ENCODE measurements at regions not wholly inside any gene's neighbourhood (a gene's known extent, or its start where the extent isn't known, plus 50 kb on each side); places are given as distances from the start of the nearest gene placed in this dataset.

DNA sequence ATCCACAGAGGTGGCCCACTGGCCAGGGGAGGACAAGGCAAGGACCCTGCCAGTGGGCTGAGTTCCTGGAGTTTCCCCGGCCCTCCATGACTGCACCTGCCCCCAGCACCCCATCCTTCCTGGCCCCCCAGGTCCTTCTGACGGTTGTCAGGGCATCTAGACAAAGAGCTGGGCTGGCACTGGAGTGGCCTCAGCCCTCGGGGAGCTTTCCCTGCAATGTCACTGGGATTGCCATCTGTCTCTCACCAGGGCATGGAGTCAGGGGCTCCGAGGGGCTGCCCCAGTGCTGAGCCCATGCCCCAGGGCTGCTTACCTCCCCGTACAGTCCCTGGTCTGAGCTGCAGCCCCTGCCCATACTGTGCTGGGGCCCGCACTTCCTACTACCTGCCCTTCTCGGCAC is 446.5 kb upstream of the MKI67 start:
- H3K4me3 ChIP-seq (ENCODE audit: low read depth, low read length) = no peak overlapping the region
- ChIA-PET CTCF (no interaction called here), POLR2A (no interaction called here)
- DNase-seq (ENCODE audit: low read depth, low spot score) = no peak
- TF ChIP-seq, protein P1, sequence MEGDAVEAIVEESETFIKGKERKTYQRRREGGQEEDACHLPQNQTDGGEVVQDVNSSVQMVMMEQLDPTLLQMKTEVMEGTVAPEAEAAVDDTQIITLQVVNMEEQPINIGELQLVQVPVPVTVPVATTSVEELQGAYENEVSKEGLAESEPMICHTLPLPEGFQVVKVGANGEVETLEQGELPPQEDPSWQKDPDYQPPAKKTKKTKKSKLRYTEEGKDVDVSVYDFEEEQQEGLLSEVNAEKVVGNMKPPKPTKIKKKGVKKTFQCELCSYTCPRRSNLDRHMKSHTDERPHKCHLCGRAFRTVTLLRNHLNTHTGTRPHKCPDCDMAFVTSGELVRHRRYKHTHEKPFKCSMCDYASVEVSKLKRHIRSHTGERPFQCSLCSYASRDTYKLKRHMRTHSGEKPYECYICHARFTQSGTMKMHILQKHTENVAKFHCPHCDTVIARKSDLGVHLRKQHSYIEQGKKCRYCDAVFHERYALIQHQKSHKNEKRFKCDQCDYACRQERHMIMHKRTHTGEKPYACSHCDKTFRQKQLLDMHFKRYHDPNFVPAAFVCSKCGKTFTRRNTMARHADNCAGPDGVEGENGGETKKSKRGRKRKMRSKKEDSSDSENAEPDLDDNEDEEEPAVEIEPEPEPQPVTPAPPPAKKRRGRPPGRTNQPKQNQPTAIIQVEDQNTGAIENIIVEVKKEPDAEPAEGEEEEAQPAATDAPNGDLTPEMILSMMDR (IDR thresholded peaks at IDR 0.05; ENCODE audit: insufficient read depth, low read length, missing control alignments) = no peak

GRCh38 chr10:128573281-128573845 is 447.1 kb upstream of the MKI67 start:
- TF ChIP-seq, protein P1 (IDR thresholded peaks at IDR 0.05; ENCODE audit: insufficient read depth, low read length, missing control alignments) = no peak
- no peak overlapping the region for H3K4me3 ChIP-seq (ENCODE audit: low read depth, low read length)
- POLR2A ChIA-PET = no interaction called here
- no peak for DNase-seq (ENCODE audit: low read depth, low spot score)
- CTCF ChIA-PET = no interaction called here

GRCh38 chr10:128573986-128574385 is 447.8 kb upstream of the MKI67 start:
- DNase-seq (ENCODE audit: low read depth, low spot score) = no peak
- ChIA-PET POLR2A (no interaction called here), CTCF (no interaction called here)
- TF ChIP-seq, protein P1 (IDR thresholded peaks at IDR 0.05; ENCODE audit: insufficient read depth, low read length, missing control alignments) = no peak
- H3K4me3 ChIP-seq (ENCODE audit: low read depth, low read length) = no peak overlapping the region

GRCh38 chr10:128574581-128575210 is 448.5 kb upstream of the MKI67 start:
- TF ChIP-seq, protein P1 (IDR thresholded peaks at IDR 0.05; ENCODE audit: insufficient read depth, low read length, missing control alignments) = no peak
- POLR2A ChIA-PET = no interaction called here
- H3K4me3 ChIP-seq (ENCODE audit: low read depth, low read length) = no peak overlapping the region
- DNase-seq (ENCODE audit: low read depth, low spot score) = no peak
- CTCF ChIA-PET = no interaction called here

DNA sequence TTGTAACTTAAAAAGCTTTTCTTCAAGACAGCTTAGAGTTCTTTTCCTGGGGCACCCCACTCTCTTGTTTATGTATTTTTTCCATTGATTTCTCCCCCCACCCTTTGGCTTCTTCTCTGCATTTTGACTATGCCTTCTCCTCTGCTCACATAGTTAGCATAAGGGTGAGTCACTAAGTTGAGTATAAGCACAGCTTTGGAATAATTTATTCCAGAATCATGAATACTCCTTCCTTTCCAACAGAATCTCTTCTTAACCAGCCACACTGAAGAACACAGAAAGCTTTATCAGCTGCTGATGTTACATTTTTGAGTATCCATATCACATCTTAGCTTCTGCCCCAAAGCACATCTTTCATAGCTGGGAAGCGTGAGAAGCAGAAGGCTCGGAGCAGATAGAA is 449.5 kb upstream of the MKI67 start:
- no peak for DNase-seq (ENCODE audit: low read depth, low spot score)
- no peak overlapping the region for H3K4me3 ChIP-seq (ENCODE audit: low read depth, low read length)
- CTCF ChIA-PET = no interaction called here
- TF ChIP-seq, protein P1 (IDR thresholded peaks at IDR 0.05; ENCODE audit: insufficient read depth, low read length, missing control alignments) = no peak
- POLR2A ChIA-PET = no interaction called here

- H3K4me3 ChIP-seq (ENCODE audit: low read depth, low read length) = no peak overlapping the region
- ChIA-PET CTCF (no interaction called here), POLR2A (no interaction called here)
- TF ChIP-seq, protein P1 (IDR thresholded peaks at IDR 0.05; ENCODE audit: insufficient read depth, low read length, missing control alignments) = no peak
- DNase-seq (ENCODE audit: low read depth, low spot score) = no peak
Measured at GRCh38 chr10:128576336-128576735, 450.1 kb upstream of the MKI67 start.
